COR-L47 (cell line): ENCODE measurements at regions not wholly inside any gene's neighbourhood (a gene's known extent, or its start where the extent isn't known, plus 50 kb on each side); places are given as distances from the start of the nearest gene placed in this dataset.
A peak's percentile ranks its signal among the peaks of the same experiment; 100 is the strongest.

Experiments used
- DNase-seq: peaks from one replicate; lab custom pipeline; 2025; lab: John Stamatoyannopoulos, UW

DNA sequence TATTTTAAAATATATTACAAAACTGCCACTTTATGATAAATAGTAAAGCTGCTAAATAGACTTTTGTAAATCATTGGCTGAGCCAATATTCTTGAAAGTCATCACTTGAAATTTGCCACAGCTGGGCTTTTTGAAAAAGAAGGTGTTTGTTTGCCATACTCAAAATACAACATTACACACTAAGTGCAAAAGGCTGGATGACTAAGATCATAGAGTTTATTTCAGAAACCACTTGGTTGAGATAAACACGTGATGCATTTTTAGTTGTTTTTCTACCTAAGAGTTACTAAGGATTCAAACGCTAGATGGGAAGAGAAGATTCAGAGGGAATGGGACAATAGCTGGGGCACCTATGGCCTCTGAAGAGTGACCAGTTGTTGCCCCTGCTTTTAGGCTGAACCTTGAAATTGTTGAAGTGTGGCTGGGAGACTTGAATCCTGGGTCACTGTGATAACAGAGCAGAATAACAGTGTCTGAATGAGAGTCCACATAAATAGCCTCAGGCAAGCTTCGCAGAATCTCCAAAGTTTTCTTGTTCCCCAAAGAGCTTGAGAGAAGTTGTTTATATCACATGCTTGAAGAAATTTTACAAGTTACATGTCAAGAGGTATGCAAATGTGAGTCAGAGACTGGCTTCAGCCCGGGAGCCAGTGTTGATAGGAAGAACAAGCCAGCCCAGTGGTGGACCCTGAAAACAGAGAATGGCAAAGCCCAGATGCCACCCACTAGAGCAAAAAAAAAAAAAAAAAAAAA, 409.8 kb downstream of the GPD2 start:
- no peak for DNase-seq

DNA sequence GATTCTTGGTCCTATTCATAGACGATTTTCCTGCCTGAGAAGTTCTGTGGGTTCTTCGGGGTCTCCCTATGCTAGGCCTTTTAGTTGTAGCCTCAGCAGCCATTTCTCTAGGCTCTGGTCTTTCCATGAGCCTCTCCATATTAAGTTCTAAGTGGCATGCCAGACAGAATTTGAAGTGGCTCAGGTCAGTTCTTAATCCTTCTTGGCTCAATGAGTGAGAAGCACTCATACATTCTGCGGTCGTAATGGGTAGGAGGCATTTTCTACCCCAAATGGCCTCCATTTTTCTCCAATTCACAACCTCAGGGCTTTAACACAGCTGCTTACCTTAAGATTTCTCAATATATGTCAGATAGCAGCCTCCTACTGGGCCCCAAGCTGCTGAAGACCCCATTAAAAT, 405.3 kb upstream of the GALNT5 start:
- no peak for DNase-seq

DNA sequence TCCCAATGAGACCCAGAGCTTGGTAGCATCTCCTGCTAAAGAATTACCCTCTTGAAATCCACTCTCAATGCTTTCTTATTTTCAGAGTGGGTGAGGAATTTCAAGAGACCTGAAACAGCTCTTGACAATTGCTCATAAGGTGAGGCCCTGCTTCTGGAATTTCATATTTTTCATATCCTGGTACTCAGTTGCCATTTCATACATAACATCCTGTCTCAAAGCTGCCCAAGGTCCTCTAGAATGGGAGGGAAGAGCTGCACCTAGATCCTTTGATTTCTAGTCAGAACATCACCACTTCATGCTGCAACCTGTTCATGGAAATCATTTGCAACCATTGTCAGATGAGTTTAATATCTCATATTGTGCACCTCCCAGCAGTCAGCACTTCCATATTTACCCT, 404.8 kb upstream of the GALNT5 start:
- no peak for DNase-seq

GRCh38 chr2:156864325-156864724, 393.2 kb upstream of the GALNT5 start:
- no peak for DNase-seq

- DNase-seq: no peak
Observed at GRCh38 chr2:156864753-156865152, 392.8 kb upstream of the GALNT5 start.

GRCh38 chr2:156867201-156867600, 390.3 kb upstream of the GALNT5 start:
- no peak for DNase-seq

- no peak for DNase-seq
Observed at GRCh38 chr2:156874707-156875106, 382.8 kb upstream of the GALNT5 start.

DNA sequence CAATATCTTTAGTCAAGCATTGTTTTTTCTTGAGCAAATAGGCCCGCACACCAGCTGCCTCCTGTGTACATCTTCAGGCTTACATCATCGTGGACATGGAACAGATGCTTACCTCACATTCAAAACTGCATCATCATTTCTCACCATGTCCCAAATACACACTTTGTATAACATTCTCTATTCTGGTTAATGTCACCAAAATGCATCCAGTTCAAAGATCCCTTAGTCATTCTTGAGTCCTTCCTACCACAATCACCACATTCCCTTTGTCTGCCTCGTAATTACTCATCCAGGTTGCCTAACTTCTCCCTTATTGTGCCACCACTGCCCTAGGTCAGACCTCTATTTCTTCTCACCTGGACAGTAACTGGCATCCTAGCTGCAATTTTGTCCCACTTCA, 373.7 kb upstream of the GALNT5 start:
- no peak for DNase-seq

DNA sequence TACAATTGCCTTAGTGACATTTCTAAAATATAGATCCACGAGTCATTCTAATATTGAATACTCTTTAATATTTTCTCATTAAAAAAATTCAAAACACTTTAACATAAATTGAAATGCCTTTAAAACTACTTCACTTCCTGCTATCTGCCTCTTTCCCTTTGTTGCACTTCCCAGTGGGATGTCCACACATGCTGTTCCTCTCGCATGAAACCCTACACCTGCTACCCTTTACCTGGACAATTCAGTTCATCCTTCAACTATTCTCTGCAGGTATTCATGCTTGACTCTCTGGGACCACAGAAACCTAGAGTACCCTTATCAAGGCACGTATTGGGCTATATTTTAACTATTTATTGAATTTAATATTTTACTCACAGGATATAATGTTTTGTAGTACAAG, 373.3 kb upstream of the GALNT5 start:
- DNase-seq: no peak

- no peak for DNase-seq
Observed at GRCh38 chr2:156890529-156891148, 366.9 kb upstream of the GALNT5 start.

GRCh38 chr2:156891609-156892008, 365.9 kb upstream of the GALNT5 start:
- no peak for DNase-seq

GRCh38 chr2:156892467-156893281, 364.8 kb upstream of the GALNT5 start:
- peak; percentile 53 for DNase-seq

DNA sequence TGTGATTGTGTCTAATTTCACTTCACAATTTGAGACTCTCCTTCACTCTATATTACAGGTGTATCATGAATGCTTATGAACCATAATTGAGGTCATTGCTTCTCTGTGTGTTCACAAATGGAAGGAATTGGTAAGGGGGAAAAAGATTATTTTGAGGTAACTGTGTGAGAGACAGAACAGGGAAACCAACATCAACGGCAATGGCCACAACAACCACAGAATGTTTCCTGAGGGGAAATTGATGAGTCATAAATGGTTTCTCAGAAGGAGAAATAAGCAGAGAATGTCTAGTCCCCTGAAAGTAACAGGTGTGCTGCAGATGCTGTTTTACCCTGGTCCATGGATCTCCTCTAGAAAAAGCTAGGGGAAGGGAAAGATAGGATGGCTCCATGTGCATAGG, 361.2 kb upstream of the GALNT5 start:
- DNase-seq: no peak

- DNase-seq: no peak
Observed at GRCh38 chr2:156897548-156897947, 360.0 kb upstream of the GALNT5 start.

GRCh38 chr2:156901373-156902031, 356.0 kb upstream of the GALNT5 start:
- no peak for DNase-seq

GRCh38 chr2:156903335-156903734, 354.2 kb upstream of the GALNT5 start:
- DNase-seq: no peak

DNA sequence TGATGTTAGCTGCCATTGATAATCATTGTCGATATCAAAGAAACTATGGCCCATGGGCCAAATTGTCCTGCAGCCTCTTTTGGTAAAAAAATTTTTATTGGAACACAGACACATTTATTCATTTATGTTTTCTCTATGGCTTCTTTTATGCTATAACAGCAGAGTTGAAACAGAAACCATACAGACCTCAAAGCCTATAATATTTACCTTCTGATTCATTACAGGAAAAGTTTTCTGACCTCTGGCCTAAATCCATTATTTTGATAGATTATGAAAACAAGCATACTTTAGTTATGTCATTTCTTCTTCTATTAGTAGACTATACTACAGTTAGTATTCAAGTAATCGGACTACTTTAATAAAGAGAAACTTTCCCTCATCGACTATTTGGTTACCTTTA, 349.7 kb upstream of the GALNT5 start:
- no peak for DNase-seq

- no peak for DNase-seq
Observed at GRCh38 chr2:156908825-156909224, 348.7 kb upstream of the GALNT5 start.

GRCh38 chr2:156909983-156910382, 347.5 kb upstream of the GALNT5 start:
- DNase-seq: no peak

GRCh38 chr2:156915332-156915731, 342.2 kb upstream of the GALNT5 start:
- no peak for DNase-seq

- no peak for DNase-seq
Observed at GRCh38 chr2:156918410-156918809, 339.1 kb upstream of the GALNT5 start.

GRCh38 chr2:156930423-156930822, 327.1 kb upstream of the GALNT5 start:
- DNase-seq: no peak
